Keratinocyte (primary cell): ENCODE measurements at regions not wholly inside any gene's neighbourhood (a gene's known extent, or its start where the extent isn't known, plus 50 kb on each side); places are given as distances from the start of the nearest gene placed in this dataset.

Experiments
- DNase-seq: peaks from one replicate; pipeline ENCODE4 v3.0.0-alpha.2; 2011; ENCODE audit warnings: low read depth, missing footprints, low spot score
- FAIRE-seq: peaks from 2 replicates; lab custom pipeline; 2011; peaks lifted over from hg19 to GRCh38; lab: Jason Lieb, UNC
- H2AFZ ChIP-seq: 2 replicates; pipeline ENCODE4 v1.6.0; 2012; ENCODE audit warnings: low read length, control low read depth, inconsistent platforms; ENCODE audit not compliant: control insufficient read depth
- H3K27ac ChIP-seq: 2 replicates; pipeline ENCODE4 v1.5.1; 2011; ENCODE audit warnings: low read length; ENCODE audit not compliant: control insufficient read depth, insufficient read depth
- H3K27me3 ChIP-seq: 3 replicates; pipeline ENCODE4 v1.6.0; 2011; ENCODE audit warnings: low read length; ENCODE audit not compliant: control insufficient read depth, insufficient read depth; ENCODE audit errors: extremely low read depth
- H3K36me3 ChIP-seq, 2 experiments: 2 replicates in 1 of 2; 3 replicates in 1 of 2; pipeline ENCODE4 v1.5.1; 2011; ENCODE audit warnings: low read length in 2 of 2, mild to moderate bottlenecking in 1 of 2; ENCODE audit not compliant: control insufficient read depth in 2 of 2, insufficient read depth in 2 of 2; ENCODE audit errors: extremely low read depth in 1 of 2
- H3K4me1 ChIP-seq: 3 replicates; pipeline ENCODE4 v1.5.1; 2011; ENCODE audit warnings: low read length; ENCODE audit not compliant: control insufficient read depth, insufficient read depth; ENCODE audit errors: extremely low read depth
- H3K4me2 ChIP-seq: 3 replicates; pipeline ENCODE4 v1.6.0; 2011; ENCODE audit warnings: low read depth, low read length; ENCODE audit not compliant: control insufficient read depth, insufficient read depth; ENCODE audit errors: extremely low read depth
- H3K4me3 ChIP-seq, 3 experiments: fragments of 200-600 bp in 1 of 3; sonication (generic) in 1 of 3; 2 replicates in 2 of 3; 3 replicates in 1 of 3; pipeline ENCODE4 v1.5.1; 2011 to 2016; ENCODE audit warnings: low read length in 3 of 3, mild to moderate bottlenecking in 3 of 3, control low read depth in 2 of 3, inconsistent platforms in 1 of 3, low read depth in 1 of 3, mixed read lengths in 1 of 3, mixed run types in 1 of 3, moderate library complexity in 1 of 3; ENCODE audit not compliant: control insufficient read depth in 2 of 3, insufficient read depth in 2 of 3; ENCODE audit errors: extremely low read depth in 1 of 3
- H3K79me2 ChIP-seq: 2 replicates; pipeline ENCODE4 v1.6.0; 2012; ENCODE audit warnings: low read length; ENCODE audit not compliant: control insufficient read depth, insufficient read depth
- H3K9ac ChIP-seq: 3 replicates; pipeline ENCODE4 v1.6.0; 2011; ENCODE audit warnings: low read length; ENCODE audit not compliant: control insufficient read depth, insufficient read depth; ENCODE audit errors: extremely low read depth
- H3K9me1 ChIP-seq: 3 replicates; pipeline ENCODE4 v1.6.0; 2011; ENCODE audit warnings: low read length; ENCODE audit not compliant: control insufficient read depth, insufficient read depth; ENCODE audit errors: extremely low read depth
- H3K9me3 ChIP-seq: 2 replicates; pipeline ENCODE4 v1.5.1; 2012; ENCODE audit warnings: low read depth, low read length; ENCODE audit not compliant: control insufficient read depth
- H4K20me1 ChIP-seq: 3 replicates; pipeline ENCODE4 v1.6.0; 2011; ENCODE audit warnings: low read length; ENCODE audit not compliant: control insufficient read depth, insufficient read depth; ENCODE audit errors: extremely low read depth
- EZH2 ChIP-seq: IDR thresholded peaks from one replicate; pipeline ENCODE4 v1.6.1; 2012; ENCODE audit warnings: inconsistent platforms, mild to moderate bottlenecking, low read length, moderate library complexity
- dilution Hi-C: fragments of 300-500 bp; cut with MboI; formaldehyde crosslinking; loops from one replicate; pipeline ENCODE4 v1.7.0; 2020; ENCODE audit warnings: low sequenced_read_pairs; ENCODE audit not compliant: extremely low pct_ligation_motif_present
- TF ChIP-seq, protein P1 (sequence below), 3 experiments: IDR thresholded peaks in 1 of 3; conservative IDR thresholded peaks in 1 of 3; optimal IDR thresholded peaks in 1 of 3; 2 replicates in 2 of 3; 3 replicates in 1 of 3; pipeline versions ENCODE3 to v1.5.1; 2011; ENCODE audit warnings: low read length in 3 of 3, mild to moderate bottlenecking in 3 of 3, moderate library complexity in 2 of 3, control low read depth in 1 of 3, inconsistent platforms in 1 of 3; ENCODE audit not compliant: insufficient read depth in 2 of 3; ENCODE audit errors: extremely low read depth in 1 of 3

DNA sequence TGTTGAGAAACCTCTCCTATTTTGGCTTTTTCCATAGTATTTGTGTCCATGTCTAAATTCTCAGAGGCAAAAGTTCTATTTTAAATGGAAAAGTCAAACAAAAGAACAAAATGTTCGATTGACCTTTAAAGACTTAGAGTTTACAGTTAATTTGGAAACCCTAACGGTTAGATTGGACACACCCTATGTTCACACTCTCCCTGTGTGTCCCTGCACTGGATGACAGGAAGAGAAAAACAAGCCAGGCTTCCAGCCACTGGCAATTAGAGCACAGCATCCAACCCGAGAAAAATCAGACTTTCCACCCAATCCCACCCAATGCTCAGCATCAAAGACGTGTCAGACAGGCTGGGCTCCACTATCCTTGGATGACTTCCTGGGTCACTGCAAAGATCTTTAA is 241.3 kb downstream of the TBXT start:
- Histone ChIP-seq H3K9me1 (no peaks in the 10 kb centered on the region), H3K9me3 (peaks cover 8% of the 10 kb centered on the region), H3K27me3 (no peaks in the 10 kb centered on the region), H3K4me1 (no peaks in the 10 kb centered on the region), H3K9ac (no peak overlapping the region), H3K4me2 (no peak overlapping the region), H3K79me2 (no peaks in the 10 kb centered on the region), H3K4me3 (no peak overlapping the region), H3K27ac (no peak overlapping the region), H3K36me3 (no peaks in the 10 kb centered on the region), H2AFZ (no peak overlapping the region), H4K20me1 (no peaks in the 10 kb centered on the region)
- FAIRE-seq (no peak), DNase-seq (no peak)
- TF ChIP-seq, protein P1, sequence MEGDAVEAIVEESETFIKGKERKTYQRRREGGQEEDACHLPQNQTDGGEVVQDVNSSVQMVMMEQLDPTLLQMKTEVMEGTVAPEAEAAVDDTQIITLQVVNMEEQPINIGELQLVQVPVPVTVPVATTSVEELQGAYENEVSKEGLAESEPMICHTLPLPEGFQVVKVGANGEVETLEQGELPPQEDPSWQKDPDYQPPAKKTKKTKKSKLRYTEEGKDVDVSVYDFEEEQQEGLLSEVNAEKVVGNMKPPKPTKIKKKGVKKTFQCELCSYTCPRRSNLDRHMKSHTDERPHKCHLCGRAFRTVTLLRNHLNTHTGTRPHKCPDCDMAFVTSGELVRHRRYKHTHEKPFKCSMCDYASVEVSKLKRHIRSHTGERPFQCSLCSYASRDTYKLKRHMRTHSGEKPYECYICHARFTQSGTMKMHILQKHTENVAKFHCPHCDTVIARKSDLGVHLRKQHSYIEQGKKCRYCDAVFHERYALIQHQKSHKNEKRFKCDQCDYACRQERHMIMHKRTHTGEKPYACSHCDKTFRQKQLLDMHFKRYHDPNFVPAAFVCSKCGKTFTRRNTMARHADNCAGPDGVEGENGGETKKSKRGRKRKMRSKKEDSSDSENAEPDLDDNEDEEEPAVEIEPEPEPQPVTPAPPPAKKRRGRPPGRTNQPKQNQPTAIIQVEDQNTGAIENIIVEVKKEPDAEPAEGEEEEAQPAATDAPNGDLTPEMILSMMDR (optimal IDR thresholded peaks at IDR 0.05 in 1 of 3, IDR thresholded peaks at IDR 0.05 in 1 of 3, conservative IDR thresholded peaks at IDR 0.05 in 1 of 3; ENCODE audit: extremely low read depth in 1 of 3, insufficient read depth in 2 of 3, low read length in 3 of 3): no peak
- TF ChIP-seq EZH2: no peak
- dilution Hi-C loops: no loop called here

DNA sequence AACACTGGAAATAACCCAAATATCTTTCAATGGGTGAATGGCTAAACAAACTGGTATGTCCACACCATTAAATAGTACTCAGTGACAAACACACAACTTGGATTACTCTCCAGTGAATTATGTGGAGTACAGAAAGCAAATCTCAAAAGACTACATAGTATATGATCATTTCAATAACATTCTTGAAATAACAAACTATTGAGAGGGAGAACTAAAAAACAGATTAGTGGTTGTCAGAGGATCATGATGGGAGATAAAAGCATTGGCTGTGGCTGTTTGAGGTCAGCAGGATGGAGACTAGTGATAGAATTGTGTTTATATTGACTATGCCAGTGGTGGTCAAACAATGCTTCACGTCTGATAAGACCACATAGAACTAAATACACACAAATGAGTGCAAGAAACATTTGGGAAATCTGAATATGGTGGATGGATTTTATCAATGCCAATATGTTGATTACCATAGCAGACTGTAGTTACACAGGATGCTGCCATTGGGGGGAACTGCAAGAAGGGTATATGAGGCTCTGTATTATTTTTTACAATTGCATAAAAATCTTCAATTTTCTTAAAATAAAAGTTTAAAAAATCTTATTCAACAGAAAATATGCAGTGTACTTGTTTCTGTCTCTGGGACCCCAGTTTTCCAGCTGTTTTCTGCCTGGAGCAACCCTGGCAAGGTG is 242.0 kb downstream of the TBXT start:
- Histone ChIP-seq H3K4me1 (no peaks in the 10 kb centered on the region), H4K20me1 (no peaks in the 10 kb centered on the region), H3K79me2 (no peaks in the 10 kb centered on the region), H3K9ac (no peak overlapping the region), H3K27me3 (no peaks in the 10 kb centered on the region), H3K9me1 (no peaks in the 10 kb centered on the region), H3K4me2 (no peak overlapping the region), H3K9me3 (peaks cover 8% of the 10 kb centered on the region), H3K36me3 (no peaks in the 10 kb centered on the region), H3K27ac (no peak overlapping the region), H3K4me3 (no peak overlapping the region), H2AFZ (no peak overlapping the region)
- dilution Hi-C loops: no loop called here
- DNase-seq (no peak), FAIRE-seq (no peak)
- TF ChIP-seq, protein P1 (optimal IDR thresholded peaks at IDR 0.05 in 1 of 3, IDR thresholded peaks at IDR 0.05 in 1 of 3, conservative IDR thresholded peaks at IDR 0.05 in 1 of 3; ENCODE audit: extremely low read depth in 1 of 3, insufficient read depth in 2 of 3, low read length in 3 of 3): no peak
- no peak for TF ChIP-seq EZH2
